Stimulated activated naive CD4-positive, alpha-beta T cell (primary cell): ENCODE measurements at regions not wholly inside any gene's neighbourhood (a gene's known extent, or its start where the extent isn't known, plus 50 kb on each side); places are given as distances from the start of the nearest gene placed in this dataset.
"Not testable (repeated sequence)": the region's sequence is repeated elsewhere in the genome, so short reads cannot be mapped to it uniquely, and the experiment has no call there.

Source experiments
- DNase-seq, 6 experiments: peaks; one replicate each; lab custom pipeline; 2025; lab: John Stamatoyannopoulos, UW

GRCh38 chr1:43108080-43108479 lies 64.0 kb downstream of the EBNA1BP2 start:
- DNase-seq = no peak

GRCh38 chr1:43107664-43108063 lies 64.4 kb downstream of the EBNA1BP2 start:
- DNase-seq = no peak

- DNase-seq = no peak
Observed at GRCh38 chr1:43104027-43104763, 67.9 kb downstream of the EBNA1BP2 start.

- DNase-seq = no peak
Observed at GRCh38 chr1:43101061-43101460, 71.0 kb downstream of the EBNA1BP2 start.

- DNase-seq = no peak
Observed at GRCh38 chr1:43098200-43098599, 73.9 kb downstream of the EBNA1BP2 start.

GRCh38 chr1:43096528-43096927 lies 75.6 kb downstream of the EBNA1BP2 start:
- not testable (repeated sequence) for DNase-seq

GRCh38 chr1:43090812-43091211 lies 81.3 kb downstream of the EBNA1BP2 start:
- not testable (repeated sequence) for DNase-seq

GRCh38 chr1:43090157-43090556 lies 81.9 kb downstream of the EBNA1BP2 start:
- not testable (repeated sequence) for DNase-seq

GRCh38 chr1:43083375-43083891 lies 88.7 kb downstream of the EBNA1BP2 start:
- no peak for DNase-seq

- DNase-seq = no peak
Observed at GRCh38 chr1:43082740-43083139, 89.3 kb downstream of the EBNA1BP2 start.

GRCh38 chr1:43077273-43077672 lies 94.8 kb downstream of the EBNA1BP2 start:
- no peak for DNase-seq

GRCh38 chr1:43074709-43075108 lies 97.4 kb downstream of the EBNA1BP2 start:
- DNase-seq = no peak

- no peak for DNase-seq
Observed at GRCh38 chr1:43074244-43074643, 97.8 kb downstream of the EBNA1BP2 start.

GRCh38 chr1:43073490-43074230 lies 98.4 kb downstream of the EBNA1BP2 start:
- peak; percentile 34 to 81 (median 64) for DNase-seq

- no peak for DNase-seq
Observed at GRCh38 chr1:43072314-43072713, 99.8 kb downstream of the EBNA1BP2 start.

GRCh38 chr1:43071241-43071640 lies 100.8 kb downstream of the EBNA1BP2 start:
- DNase-seq = no peak

- no peak for DNase-seq
Observed at GRCh38 chr1:43069461-43070050, 102.5 kb downstream of the EBNA1BP2 start.

- DNase-seq = no peak
Observed at GRCh38 chr1:43068911-43069310, 103.2 kb downstream of the EBNA1BP2 start.

- peak in 4 of 6 experiments; percentile 12 to 35 (median 18) for DNase-seq
Observed at GRCh38 chr1:43067977-43068751, 103.9 kb downstream of the EBNA1BP2 start.

GRCh38 chr1:43067233-43067745 lies 104.8 kb downstream of the EBNA1BP2 start:
- no peak for DNase-seq

GRCh38 chr1:43066578-43066977 lies 105.5 kb downstream of the EBNA1BP2 start:
- no peak for DNase-seq
